NT2/D1 (cell line): ENCODE measurements at regions not wholly inside any gene's neighbourhood (a gene's known extent, or its start where the extent isn't known, plus 50 kb on each side); places are given as distances from the start of the nearest gene placed in this dataset.
"Not testable (repeated sequence)": the region's sequence is repeated elsewhere in the genome, so short reads cannot be mapped to it uniquely, and the experiment has no call there.

Source experiments
- DNase-seq: peaks from one replicate; pipeline ENCODE4 v3.0.0-alpha.2; 2011; ENCODE audit warnings: low read depth, low spot score
- H3K27me3 ChIP-seq: 2 replicates; pipeline ENCODE4 v1.6.0; 2011; ENCODE audit warnings: mild to moderate bottlenecking; ENCODE audit not compliant: insufficient read length, insufficient read depth
- H3K36me3 ChIP-seq: 2 replicates; pipeline ENCODE4 v1.6.1; 2011; ENCODE audit warnings: mild to moderate bottlenecking, low read length, mixed read lengths; ENCODE audit not compliant: insufficient read depth, insufficient read length
- H3K4me1 ChIP-seq: 2 replicates; pipeline ENCODE4 v1.5.1; 2011; ENCODE audit not compliant: insufficient read depth, insufficient read length
- H3K4me3 ChIP-seq: 2 replicates; pipeline ENCODE4 v1.5.1; 2011; ENCODE audit warnings: low read depth; ENCODE audit not compliant: insufficient read length
- H3K9ac ChIP-seq: 2 replicates; pipeline ENCODE4 v1.6.0; 2011; ENCODE audit warnings: low read depth; ENCODE audit not compliant: insufficient read length
- H3K9me3 ChIP-seq: 2 replicates; pipeline ENCODE4 v1.5.1; 2011; ENCODE audit warnings: mild to moderate bottlenecking, low read length; ENCODE audit not compliant: insufficient read depth
- SUZ12 ChIP-seq: IDR thresholded peaks from 2 replicates; pipeline ENCODE4 v1.6.1; 2011; ENCODE audit not compliant: insufficient read length, insufficient read depth; ENCODE audit errors: extremely low read depth
- YY1 ChIP-seq: IDR thresholded peaks from 2 replicates; pipeline ENCODE4 v1.6.1; 2011; ENCODE audit not compliant: insufficient read length, insufficient read depth
- ZNF274 ChIP-seq: IDR thresholded peaks from 2 replicates; pipeline ENCODE4 v1.6.1; 2011; ENCODE audit warnings: mild to moderate bottlenecking, low read depth, low read length

DNA sequence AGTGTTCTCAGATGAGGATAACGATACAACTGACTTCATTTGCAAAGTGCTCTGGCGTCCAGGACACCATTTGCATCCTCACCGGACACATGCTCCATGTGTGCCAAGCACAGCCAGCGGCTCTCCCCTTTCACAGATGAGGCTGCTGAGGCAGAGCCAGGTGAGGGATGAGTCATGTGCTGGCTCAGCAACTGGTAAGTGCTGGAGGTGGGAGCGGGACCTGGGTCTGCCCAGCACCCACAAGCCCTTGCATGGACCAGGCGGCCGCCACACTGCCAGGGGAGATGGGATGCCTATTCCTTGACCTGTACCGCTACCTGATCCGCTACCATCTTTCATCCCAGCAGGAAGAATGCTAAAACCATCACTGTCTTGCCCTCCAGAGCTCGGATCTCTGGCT, 86.2 kb upstream of the ASB18 start:
- Histone ChIP-seq H3K36me3 (no peaks in the 10 kb centered on the region), H3K9ac (no peak overlapping the region), H3K4me3 (no peak overlapping the region), H3K9me3 (no peaks in the 10 kb centered on the region), H3K4me1 (no peaks in the 10 kb centered on the region), H3K27me3 (no peaks in the 10 kb centered on the region)
- TF ChIP-seq ZNF274 (no peak), SUZ12 (no peak), YY1 (no peak)
- no peak for DNase-seq

DNA sequence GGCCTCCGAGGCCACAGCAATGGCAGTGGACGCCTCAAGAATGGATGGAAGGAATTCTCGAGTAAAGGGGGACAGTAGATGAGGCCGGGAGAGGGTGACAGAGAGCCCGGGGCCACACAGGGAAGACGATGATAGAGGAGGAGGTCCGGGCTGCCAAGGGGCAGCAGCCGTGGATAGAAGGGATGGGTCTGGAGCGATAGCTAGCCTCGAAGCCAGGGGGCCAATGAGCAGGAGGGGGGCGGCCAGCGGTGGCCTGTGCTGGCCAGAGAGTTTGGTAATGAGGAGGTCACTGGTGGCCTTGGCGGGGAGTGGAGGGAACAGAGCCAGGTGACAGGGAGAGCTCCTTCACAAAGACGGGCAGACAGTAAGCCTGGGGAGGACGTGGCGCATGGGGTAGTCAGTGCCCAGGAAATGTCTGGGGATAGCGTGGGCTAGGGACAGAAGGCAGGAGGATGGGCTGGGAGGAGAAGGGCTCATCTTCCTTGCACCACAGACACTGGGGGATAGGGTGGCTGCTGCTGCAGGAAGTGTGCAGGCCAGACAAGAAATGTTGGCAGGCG, 87.8 kb upstream of the ASB18 start:
- no peak for TF ChIP-seq YY1
- no peak for TF ChIP-seq SUZ12
- no peak for TF ChIP-seq ZNF274
- no peak for DNase-seq
- Histone ChIP-seq H3K9ac (no peak overlapping the region), H3K4me1 (no peaks in the 10 kb centered on the region), H3K9me3 (no peaks in the 10 kb centered on the region), H3K4me3 (no peak overlapping the region), H3K36me3 (no peaks in the 10 kb centered on the region), H3K27me3 (no peaks in the 10 kb centered on the region)

DNA sequence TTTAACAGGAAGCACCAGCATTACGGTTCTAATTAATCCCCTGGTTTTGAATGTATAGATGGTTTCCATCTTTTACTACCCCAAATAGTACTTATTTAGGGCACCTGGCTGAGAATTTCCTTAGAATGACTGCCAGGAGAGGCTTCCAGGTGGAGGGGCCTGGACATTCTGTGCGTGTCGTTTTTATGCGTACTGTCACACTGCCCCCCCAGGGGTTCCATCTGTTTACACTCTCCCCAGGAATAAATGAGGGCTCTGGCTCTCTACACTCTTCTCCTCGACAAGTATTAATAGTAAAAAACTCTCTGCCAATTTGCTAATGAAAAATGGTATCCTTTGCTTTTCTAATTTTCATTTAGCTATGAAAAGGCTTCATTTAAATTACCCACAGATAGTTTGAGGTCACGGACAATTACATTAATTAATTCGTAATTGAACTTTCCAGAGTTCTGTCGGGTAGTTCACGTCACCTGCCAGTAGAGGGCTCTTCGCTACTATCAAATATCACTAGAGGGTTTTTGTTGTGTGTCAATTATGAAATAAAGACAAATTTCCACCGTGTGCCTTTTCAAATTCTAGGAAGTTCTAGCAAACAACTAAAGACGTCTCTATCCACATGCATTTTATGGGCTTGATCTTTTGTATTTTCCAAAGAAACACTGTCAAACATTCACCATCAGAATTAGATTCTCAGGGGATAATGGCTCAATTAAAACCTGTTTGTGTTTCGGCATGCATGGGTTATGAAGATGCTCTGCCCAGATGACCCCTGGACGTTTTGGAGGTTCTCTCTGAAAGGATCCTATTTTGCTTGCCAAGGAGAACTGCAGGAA, 88.8 kb upstream of the ASB18 start:
- DNase-seq: no peak

DNA sequence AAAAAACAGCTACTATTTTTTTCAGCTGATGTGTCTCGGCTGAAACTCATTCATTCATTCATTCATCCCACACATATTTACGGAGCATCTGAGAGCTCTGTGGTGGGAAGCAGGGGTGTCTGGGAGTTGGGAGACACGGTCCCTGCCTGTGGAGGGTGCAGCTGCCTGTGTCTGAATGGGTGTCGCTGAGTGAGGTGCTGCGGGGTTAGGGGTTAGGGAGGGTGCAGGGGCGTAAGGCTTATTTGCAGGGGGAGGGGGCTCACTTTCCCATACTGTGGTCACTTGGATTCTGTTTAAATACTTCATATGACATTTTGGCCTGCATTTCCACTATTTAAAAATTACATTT, 89.4 kb upstream of the ASB18 start:
- no peak overlapping the region for H3K9ac ChIP-seq
- no peak overlapping the region for H3K4me3 ChIP-seq
- H3K36me3 ChIP-seq: no peaks in the 10 kb centered on the region
- no peaks in the 10 kb centered on the region for H3K4me1 ChIP-seq
- H3K27me3 ChIP-seq: no peaks in the 10 kb centered on the region
- H3K9me3 ChIP-seq: no peaks in the 10 kb centered on the region
- no peak for TF ChIP-seq SUZ12
- no peak for DNase-seq

More for the DNA sequence above, 88.8 kb upstream of the ASB18 start:
- Histone ChIP-seq H3K4me1 (no peaks in the 10 kb centered on the region), H3K9me3 (no peaks in the 10 kb centered on the region), H3K9ac (no peak overlapping the region), H3K27me3 (no peaks in the 10 kb centered on the region), H3K4me3 (no peak overlapping the region), H3K36me3 (no peaks in the 10 kb centered on the region)
- TF ChIP-seq ZNF274: no peak
- TF ChIP-seq YY1: no peak
- no peak for TF ChIP-seq SUZ12

DNA sequence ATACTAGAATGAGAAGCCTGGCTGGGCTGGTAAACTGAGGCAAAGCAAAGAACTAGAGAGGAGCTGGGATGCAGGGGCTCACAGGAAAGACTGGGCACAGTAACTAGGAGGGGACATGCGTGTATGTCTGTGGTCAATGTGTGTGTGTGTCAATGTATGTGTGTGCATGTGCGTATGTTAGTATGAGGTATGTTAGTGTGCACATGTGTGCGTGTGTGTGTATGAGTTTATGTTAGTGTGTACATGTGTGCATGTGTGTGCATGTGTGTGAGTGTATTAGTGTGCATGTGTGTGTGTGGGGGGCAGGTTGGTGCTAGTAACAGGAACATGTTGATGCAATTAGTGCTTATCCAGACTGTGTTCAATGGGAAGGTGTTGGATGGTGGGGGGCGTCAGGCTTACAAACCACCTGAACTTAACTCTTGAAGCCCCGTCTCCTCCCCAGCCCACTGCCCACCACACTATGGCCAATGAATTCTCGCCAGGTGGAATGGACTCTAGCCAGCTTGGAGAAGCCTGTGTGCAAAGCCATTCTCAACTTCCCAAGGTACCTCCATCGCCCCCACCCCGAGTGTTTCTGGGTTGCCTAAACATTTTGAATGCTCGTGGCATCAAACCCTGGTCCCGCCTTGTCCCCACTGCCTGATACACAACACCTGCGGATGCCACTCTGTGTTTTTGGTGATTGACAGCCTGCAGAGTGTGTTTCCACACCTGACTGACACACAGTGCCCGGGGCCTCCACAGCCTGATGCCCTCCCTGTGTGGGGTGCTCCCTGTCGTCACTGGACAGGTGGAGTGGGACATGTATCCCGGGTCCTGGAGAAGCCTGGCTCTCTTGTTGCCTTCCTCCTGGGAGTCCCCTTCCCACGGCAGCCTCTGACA, 90.1 kb upstream of the ASB18 start:
- no peaks in the 10 kb centered on the region for H3K36me3 ChIP-seq
- no peaks in the 10 kb centered on the region for H3K27me3 ChIP-seq
- TF ChIP-seq YY1 (no peak), SUZ12 (no peak), ZNF274 (no peak)
- H3K4me1 ChIP-seq: no peaks in the 10 kb centered on the region
- H3K9me3 ChIP-seq: no peaks in the 10 kb centered on the region
- H3K4me3 ChIP-seq: no peak overlapping the region
- no peak for DNase-seq
- no peak overlapping the region for H3K9ac ChIP-seq

DNA sequence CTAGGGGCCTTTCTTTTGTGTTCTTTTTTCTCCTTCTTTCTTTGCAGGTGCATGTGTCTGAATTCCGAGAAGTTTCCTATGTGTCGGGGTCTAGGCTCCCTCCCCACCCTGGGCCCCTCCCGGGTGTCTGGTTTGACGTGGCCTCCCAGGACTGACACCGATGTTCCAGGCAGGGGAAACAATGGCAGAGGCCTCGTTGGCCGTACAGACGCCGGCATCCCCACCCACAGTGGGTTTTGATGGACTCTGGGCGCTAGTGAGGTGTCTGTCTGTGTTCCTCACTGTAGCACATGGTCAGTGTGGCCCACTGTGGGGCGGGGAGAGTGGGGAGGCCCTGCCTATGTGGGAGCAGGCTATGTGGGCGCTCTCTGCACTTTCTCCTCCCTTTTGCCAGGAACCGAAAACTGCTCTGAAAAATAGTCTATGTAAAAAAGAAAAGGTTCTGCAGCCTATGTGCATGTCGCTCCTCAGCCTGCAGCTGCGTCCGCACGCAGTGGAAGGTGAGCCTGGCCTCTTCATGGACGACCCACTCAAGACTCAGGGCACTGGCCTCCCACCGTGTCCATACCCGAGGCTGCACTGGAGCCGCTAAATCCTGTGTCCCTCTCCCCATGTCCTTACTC, 90.9 kb upstream of the ASB18 start:
- Histone ChIP-seq H3K27me3 (no peaks in the 10 kb centered on the region), H3K4me3 (no peak overlapping the region), H3K9me3 (no peaks in the 10 kb centered on the region), H3K9ac (no peak overlapping the region), H3K4me1 (no peaks in the 10 kb centered on the region), H3K36me3 (no peaks in the 10 kb centered on the region)
- DNase-seq: no peak
- TF ChIP-seq ZNF274 (no peak), SUZ12 (no peak), YY1 (no peak)

DNA sequence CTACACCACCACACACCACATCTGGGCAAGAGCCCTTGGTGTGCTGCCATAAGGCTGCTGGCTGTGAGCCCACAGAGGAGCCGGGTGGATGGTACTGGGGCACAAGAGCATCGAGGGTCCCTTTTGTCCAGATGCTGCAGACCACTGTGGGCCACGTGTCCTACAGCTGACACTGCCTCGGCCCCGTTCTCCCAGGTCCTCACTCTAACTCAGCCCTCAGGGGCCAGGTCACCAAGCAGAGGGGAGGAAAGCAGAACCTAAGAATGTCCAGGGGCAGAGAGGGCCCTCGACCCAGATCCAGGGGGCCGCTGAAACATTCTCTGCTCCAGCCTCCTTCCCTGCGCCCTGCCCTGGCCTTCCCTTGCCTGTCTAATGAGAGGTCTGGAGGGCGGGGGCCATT, 91.7 kb upstream of the ASB18 start:
- Histone ChIP-seq H3K27me3 (no peaks in the 10 kb centered on the region), H3K4me3 (no peak overlapping the region), H3K9me3 (no peaks in the 10 kb centered on the region), H3K9ac (no peak overlapping the region), H3K4me1 (no peaks in the 10 kb centered on the region), H3K36me3 (no peaks in the 10 kb centered on the region)
- no peak for DNase-seq
- TF ChIP-seq YY1 (no peak), ZNF274 (no peak), SUZ12 (no peak)

DNA sequence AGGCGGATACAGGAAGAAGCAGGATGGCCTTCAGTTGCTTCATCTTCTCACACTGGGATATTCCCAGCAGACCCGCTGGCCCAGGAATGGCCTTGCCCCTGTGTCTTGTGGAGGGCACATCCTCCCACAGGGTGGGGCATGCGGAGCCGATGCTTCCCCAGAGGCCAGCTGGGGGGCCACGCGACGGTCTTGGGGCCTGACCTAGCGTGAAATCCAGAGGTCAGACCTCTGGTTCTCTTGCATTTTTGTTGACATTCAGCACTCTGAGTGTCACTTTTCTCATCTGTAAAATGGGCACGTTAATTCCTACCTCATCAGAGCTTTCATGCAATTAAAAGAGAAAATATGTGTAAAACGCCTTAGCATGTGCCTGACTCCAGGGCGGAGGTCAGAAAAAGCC, 92.1 kb upstream of the ASB18 start:
- H3K27me3 ChIP-seq, H3K4me3 ChIP-seq, H3K36me3 ChIP-seq, DNase-seq, H3K9ac ChIP-seq, H3K9me3 ChIP-seq, H3K4me1 ChIP-seq: not testable (repeated sequence)

DNA sequence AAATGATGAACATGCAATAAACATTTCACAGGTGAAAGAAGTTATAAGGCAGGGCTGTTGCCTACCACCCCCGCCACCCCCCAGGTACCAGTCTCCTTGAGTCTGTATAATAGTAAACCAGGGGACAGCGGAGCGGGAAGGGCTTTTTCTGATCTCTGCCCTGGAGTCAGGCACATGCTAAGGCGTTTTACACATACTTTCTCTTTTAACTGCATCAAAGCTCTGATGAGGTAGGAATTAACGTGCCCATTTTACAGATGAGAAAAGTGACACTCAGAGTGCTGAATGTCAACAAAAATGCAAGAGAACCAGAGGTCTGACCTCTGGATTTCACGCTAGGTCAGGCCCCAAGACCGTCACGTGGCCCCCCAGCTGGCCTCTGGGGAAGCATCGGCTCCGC, 94.3 kb upstream of the ASB18 start:
- not testable (repeated sequence) for H3K9me3 ChIP-seq, H3K27me3 ChIP-seq, H3K4me1 ChIP-seq, H3K4me3 ChIP-seq, DNase-seq, H3K9ac ChIP-seq, H3K36me3 ChIP-seq
